ENCODE measurements at regions not wholly inside any gene's neighbourhood (a gene's known extent, or its start where the extent isn't known, plus 50 kb on each side); places are given as distances from the start of the nearest gene placed in this dataset.

GRCh38 chr16:9279291-9280068, 188.0 kb downstream of the HAPSTR1 start:
- Histone ChIP-seq H3K27me3 (no peaks in the 10 kb centered on the region), H3K9me3 (no peaks in the 10 kb centered on the region), H3K4me1 (no peaks in the 10 kb centered on the region), H3K4me3 (no peak overlapping the region), H3K36me3 (no peaks in the 10 kb centered on the region), H3K27ac (no peak overlapping the region)
- TF ChIP-seq, protein P1, sequence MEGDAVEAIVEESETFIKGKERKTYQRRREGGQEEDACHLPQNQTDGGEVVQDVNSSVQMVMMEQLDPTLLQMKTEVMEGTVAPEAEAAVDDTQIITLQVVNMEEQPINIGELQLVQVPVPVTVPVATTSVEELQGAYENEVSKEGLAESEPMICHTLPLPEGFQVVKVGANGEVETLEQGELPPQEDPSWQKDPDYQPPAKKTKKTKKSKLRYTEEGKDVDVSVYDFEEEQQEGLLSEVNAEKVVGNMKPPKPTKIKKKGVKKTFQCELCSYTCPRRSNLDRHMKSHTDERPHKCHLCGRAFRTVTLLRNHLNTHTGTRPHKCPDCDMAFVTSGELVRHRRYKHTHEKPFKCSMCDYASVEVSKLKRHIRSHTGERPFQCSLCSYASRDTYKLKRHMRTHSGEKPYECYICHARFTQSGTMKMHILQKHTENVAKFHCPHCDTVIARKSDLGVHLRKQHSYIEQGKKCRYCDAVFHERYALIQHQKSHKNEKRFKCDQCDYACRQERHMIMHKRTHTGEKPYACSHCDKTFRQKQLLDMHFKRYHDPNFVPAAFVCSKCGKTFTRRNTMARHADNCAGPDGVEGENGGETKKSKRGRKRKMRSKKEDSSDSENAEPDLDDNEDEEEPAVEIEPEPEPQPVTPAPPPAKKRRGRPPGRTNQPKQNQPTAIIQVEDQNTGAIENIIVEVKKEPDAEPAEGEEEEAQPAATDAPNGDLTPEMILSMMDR (IDR thresholded peaks at IDR 0.05) = no peak
- TF ChIP-seq POLR2A (IDR thresholded peaks at IDR 0.05) = no peak
- intact Hi-C loops (cut with DNase I) = no loop called here
- DNase-seq = no peak
- 43 to 63% methylated on average over 5 of the region's 5 CpGs for whole genome bisulfite sequencing, 2 donors

DNA sequence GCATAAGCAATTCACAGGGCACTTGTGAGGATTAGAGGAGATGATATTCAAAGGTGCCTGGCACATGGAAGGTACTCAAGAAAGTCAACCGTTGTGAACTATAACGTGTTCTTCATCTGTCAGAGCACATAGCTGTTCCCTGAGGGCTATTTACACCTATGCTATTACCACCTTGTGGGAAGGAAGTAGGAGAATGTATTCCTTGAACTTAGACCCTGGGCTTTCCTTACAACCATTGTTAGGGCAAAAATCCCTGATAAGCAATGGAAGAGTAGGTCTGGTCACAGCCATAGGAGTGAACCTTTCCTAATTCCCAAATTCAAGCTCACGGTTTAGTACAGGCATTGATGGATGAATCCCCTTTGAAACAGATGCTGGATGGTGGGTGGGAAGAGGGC, 188.6 kb downstream of the HAPSTR1 start:
- Histone ChIP-seq H3K27ac (no peak overlapping the region), H3K4me3 (no peak overlapping the region), H3K36me3 (no peaks in the 10 kb centered on the region), H3K4me1 (no peaks in the 10 kb centered on the region), H3K27me3 (no peaks in the 10 kb centered on the region), H3K9me3 (no peaks in the 10 kb centered on the region)
- WGBS, 2 donors = 47 to 56% methylated on average over 3 of the region's 3 CpGs
- no peak for TF ChIP-seq POLR2A (IDR thresholded peaks at IDR 0.05)
- TF ChIP-seq, protein P1 (IDR thresholded peaks at IDR 0.05) = no peak
- intact Hi-C loops (cut with DNase I) = no loop called here
- no peak for DNase-seq

- intact Hi-C loops (cut with DNase I) = no loop called here
- TF ChIP-seq POLR2A (IDR thresholded peaks at IDR 0.05) = no peak
- TF ChIP-seq, protein P1 (IDR thresholded peaks at IDR 0.05) = no peak
- Histone ChIP-seq H3K27me3 (no peaks in the 10 kb centered on the region), H3K4me3 (no peak overlapping the region), H3K9me3 (no peaks in the 10 kb centered on the region), H3K27ac (no peak overlapping the region), H3K36me3 (no peaks in the 10 kb centered on the region), H3K4me1 (no peaks in the 10 kb centered on the region)
- 53 to 55% methylated on average over 2 to 3 of the region's 3 CpGs for WGBS, 2 donors
- DNase-seq = no peak
Measured at GRCh38 chr16:9286930-9287329, 195.5 kb downstream of the HAPSTR1 start.

- H3K36me3 ChIP-seq = no peaks in the 10 kb centered on the region
- no peak for DNase-seq
- no peaks in the 10 kb centered on the region for H3K27me3 ChIP-seq
- no peak overlapping the region for H3K27ac ChIP-seq
- TF ChIP-seq, protein P1 (IDR thresholded peaks at IDR 0.05) = no peak
- TF ChIP-seq POLR2A (IDR thresholded peaks at IDR 0.05) = no peak
- H3K9me3 ChIP-seq = no peaks in the 10 kb centered on the region
- no peak overlapping the region for H3K4me3 ChIP-seq
- 18 to 26% methylated on average over 2 of the region's 2 CpGs for WGBS, 2 donors
- no peaks in the 10 kb centered on the region for H3K4me1 ChIP-seq
- intact Hi-C loops (cut with DNase I) = no loop called here
Measured at GRCh38 chr16:9296271-9296590, 204.8 kb downstream of the HAPSTR1 start.

DNA sequence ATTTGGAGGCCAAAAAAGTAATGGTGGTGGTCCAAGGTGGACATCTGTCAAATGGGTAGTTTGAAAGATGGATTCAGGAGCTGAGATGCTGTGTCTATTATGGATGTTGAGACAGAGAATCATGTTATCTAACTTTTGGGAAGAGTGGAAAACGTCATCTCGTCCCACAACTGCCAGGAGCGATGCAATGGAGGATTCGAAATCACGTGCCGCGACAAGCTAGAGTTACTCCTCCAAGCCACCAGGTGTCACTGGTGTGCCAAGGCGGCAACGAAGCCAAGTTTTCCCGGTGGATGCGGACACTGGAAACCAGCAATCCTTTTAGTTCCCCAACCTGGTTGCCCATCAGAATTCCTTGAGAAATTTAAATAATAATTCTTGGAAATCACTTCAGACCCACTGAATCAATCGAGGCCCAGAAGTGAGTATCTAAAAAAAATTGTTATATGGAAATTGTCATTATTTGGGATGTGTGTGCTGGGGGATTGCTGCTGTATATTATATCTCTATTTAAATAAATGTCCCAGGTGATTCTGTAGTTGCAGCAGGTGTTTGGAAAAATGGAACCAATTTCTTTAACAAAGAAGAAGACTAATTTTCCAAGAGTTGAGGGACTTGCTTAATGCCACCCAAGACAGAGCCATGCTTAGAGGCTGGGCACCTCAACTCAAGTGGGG, 206.1 kb downstream of the HAPSTR1 start:
- no peaks in the 10 kb centered on the region for H3K9me3 ChIP-seq
- H3K4me3 ChIP-seq = no peak overlapping the region
- 65 to 74% methylated on average over 12 of the region's 12 CpGs for WGBS, 2 donors
- no peak overlapping the region for H3K27ac ChIP-seq
- no peaks in the 10 kb centered on the region for H3K4me1 ChIP-seq
- no peak for DNase-seq
- intact Hi-C loops (cut with DNase I) = no loop called here
- TF ChIP-seq, protein P1 (IDR thresholded peaks at IDR 0.05) = peak in 5 of 6 experiments; percentile 37 to 45 (median 42)
- TF ChIP-seq POLR2A (IDR thresholded peaks at IDR 0.05) = no peak
- H3K36me3 ChIP-seq = no peaks in the 10 kb centered on the region
- peaks cover 0 to 3% (median 0%) of the 10 kb centered on the region in 4 donors for H3K27me3 ChIP-seq
